ENCODE measurements at regions not wholly inside any gene's neighbourhood (a gene's known extent, or its start where the extent isn't known, plus 50 kb on each side); places are given as distances from the start of the nearest gene placed in this dataset.

- TF ChIP-seq CTCF (IDR thresholded peaks at IDR 0.05; ENCODE audit: control extremely low read depth, extremely low read depth): no peak
- no peak for ATAC-seq (ENCODE audit: insufficient read depth, low FRiP score)
- H3K4me3 ChIP-seq: no peak overlapping the region
- no peak overlapping the region for H3K9ac ChIP-seq (ENCODE audit: insufficient read depth in 1 of 2, low read length in 2 of 2)
- 82 to 88% methylated on average over 4 of the region's 4 CpGs for WGBS, 2 donors
- no peak overlapping the region for H3K27ac ChIP-seq (ENCODE audit: low read depth in 1 of 2, low read length in 1 of 2)
- H3K9me3 ChIP-seq (ENCODE audit: control insufficient read depth in 4 of 4, insufficient read depth in 3 of 4, low read length in 3 of 4): no peaks in the 10 kb centered on the region
- DNase-seq: no peak
- H3K36me3 ChIP-seq (ENCODE audit: control insufficient read depth in 4 of 4, insufficient read depth in 4 of 4, low read length in 4 of 4): no peaks in the 10 kb centered on the region
- H3K4me1 ChIP-seq (ENCODE audit: control insufficient read depth in 5 of 5, insufficient read depth in 5 of 5, low read length in 5 of 5): peaks cover 0 to 7% (median 0%) of the 10 kb centered on the region in 5 donors
- H3K27me3 ChIP-seq (ENCODE audit: control insufficient read depth in 3 of 3, insufficient read depth in 3 of 3, low read length in 2 of 3): no peaks in the 10 kb centered on the region
Measured at GRCh38 chr6:125549202-125549884, 200.1 kb upstream of the HEY2 start.

- no peak overlapping the region for H3K9ac ChIP-seq (ENCODE audit: insufficient read depth in 1 of 2, low read length in 2 of 2)
- DNase-seq (no peak), ATAC-seq (ENCODE audit: insufficient read depth, low FRiP score) (no peak)
- H3K36me3 ChIP-seq (ENCODE audit: control insufficient read depth in 4 of 4, insufficient read depth in 4 of 4, low read length in 4 of 4): no peaks in the 10 kb centered on the region
- no peak overlapping the region for H3K4me3 ChIP-seq
- TF ChIP-seq CTCF (IDR thresholded peaks at IDR 0.05; ENCODE audit: control extremely low read depth, extremely low read depth): no peak
- no peaks in the 10 kb centered on the region for H3K9me3 ChIP-seq (ENCODE audit: control insufficient read depth in 4 of 4, insufficient read depth in 3 of 4, low read length in 3 of 4)
- 87 to 91% methylated on average over 6 of the region's 6 CpGs for WGBS, 2 donors
- H3K4me1 ChIP-seq (ENCODE audit: control insufficient read depth in 5 of 5, insufficient read depth in 5 of 5, low read length in 5 of 5): peaks cover 0 to 7% (median 0%) of the 10 kb centered on the region in 5 donors
- no peaks in the 10 kb centered on the region for H3K27me3 ChIP-seq (ENCODE audit: control insufficient read depth in 3 of 3, insufficient read depth in 3 of 3, low read length in 2 of 3)
- no peak overlapping the region for H3K27ac ChIP-seq (ENCODE audit: low read depth in 1 of 2, low read length in 1 of 2)
Measured at GRCh38 chr6:125550892-125551291, 198.5 kb upstream of the HEY2 start.

GRCh38 chr6:125552819-125553218 is 196.6 kb upstream of the HEY2 start:
- ATAC-seq (ENCODE audit: insufficient read depth, low FRiP score) (no peak), DNase-seq (no peak)
- Histone ChIP-seq H3K27me3 (ENCODE audit: control insufficient read depth in 3 of 3, insufficient read depth in 3 of 3, low read length in 2 of 3) (no peaks in the 10 kb centered on the region), H3K4me1 (ENCODE audit: control insufficient read depth in 5 of 5, insufficient read depth in 5 of 5, low read length in 5 of 5) (no peaks in the 10 kb centered on the region), H3K9me3 (ENCODE audit: control insufficient read depth in 4 of 4, insufficient read depth in 3 of 4, low read length in 3 of 4) (no peaks in the 10 kb centered on the region), H3K9ac (ENCODE audit: insufficient read depth in 1 of 2, low read length in 2 of 2) (no peak overlapping the region), H3K36me3 (ENCODE audit: control insufficient read depth in 4 of 4, insufficient read depth in 4 of 4, low read length in 4 of 4) (no peaks in the 10 kb centered on the region), H3K4me3 (no peak overlapping the region), H3K27ac (ENCODE audit: low read depth in 1 of 2, low read length in 1 of 2) (no peak overlapping the region)
- TF ChIP-seq CTCF (IDR thresholded peaks at IDR 0.05; ENCODE audit: control extremely low read depth, extremely low read depth): no peak
- 89 to 93% methylated on average over 1 of the region's 1 CpG for WGBS, 2 donors

GRCh38 chr6:125554456-125554855 is 195.0 kb upstream of the HEY2 start:
- no peak for TF ChIP-seq CTCF (IDR thresholded peaks at IDR 0.05; ENCODE audit: control extremely low read depth, extremely low read depth)
- H3K27me3 ChIP-seq (ENCODE audit: control insufficient read depth in 3 of 3, insufficient read depth in 3 of 3, low read length in 2 of 3): no peaks in the 10 kb centered on the region
- WGBS, 2 donors: 83 to 93% methylated on average over 1 of the region's 1 CpG

More at GRCh38 chr6:125554456-125554855, 195.0 kb upstream of the HEY2 start:
- H3K4me1 ChIP-seq (ENCODE audit: control insufficient read depth in 5 of 5, insufficient read depth in 5 of 5, low read length in 5 of 5): peaks cover 0 to 7% (median 0%) of the 10 kb centered on the region in 5 donors
- no peak overlapping the region for H3K27ac ChIP-seq (ENCODE audit: low read depth in 1 of 2, low read length in 1 of 2)
- DNase-seq (no peak), ATAC-seq (ENCODE audit: insufficient read depth, low FRiP score) (no peak)
- no peak overlapping the region for H3K4me3 ChIP-seq
- H3K9me3 ChIP-seq (ENCODE audit: control insufficient read depth in 4 of 4, insufficient read depth in 3 of 4, low read length in 3 of 4): no peaks in the 10 kb centered on the region
- no peak overlapping the region for H3K9ac ChIP-seq (ENCODE audit: insufficient read depth in 1 of 2, low read length in 2 of 2)
- no peaks in the 10 kb centered on the region for H3K36me3 ChIP-seq (ENCODE audit: control insufficient read depth in 4 of 4, insufficient read depth in 4 of 4, low read length in 4 of 4)
